Smooth muscle cell (in vitro differentiated cells): ENCODE measurements at regions not wholly inside any gene's neighbourhood (a gene's known extent, or its start where the extent isn't known, plus 50 kb on each side); places are given as distances from the start of the nearest gene placed in this dataset.

Experiments used
- DNase-seq: peaks from one replicate; lab custom pipeline; 2025; ENCODE audit not compliant: unreplicated experiment; lab: John Stamatoyannopoulos, UW
- H2AFZ ChIP-seq: fragments of 200-600 bp; sonication (generic); 2 replicates; pipeline ENCODE4 v1.6.0; 2016; ENCODE audit warnings: antibody characterized with exemption, low read depth, mild to moderate bottlenecking
- H3F3A ChIP-seq: fragments of 200-600 bp; sonication (generic); 2 replicates; pipeline ENCODE4 v1.6.0; 2017; ENCODE audit warnings: antibody characterized with exemption, low read depth
- H3K27ac ChIP-seq: fragments of 200-600 bp; sonication (generic); 2 replicates; pipeline ENCODE4 v1.5.1; 2016; ENCODE audit warnings: low read depth, mild to moderate bottlenecking
- H3K27me3 ChIP-seq: fragments of 200-600 bp; sonication (generic); 2 replicates; pipeline ENCODE4 v1.6.1; 2016; ENCODE audit warnings: low read depth, mild to moderate bottlenecking
- H3K36me3 ChIP-seq: fragments of 200-600 bp; sonication (generic); 2 replicates; pipeline ENCODE4 v1.5.1; 2016; ENCODE audit warnings: low read depth
- H3K4me1 ChIP-seq: fragments of 200-600 bp; sonication (generic); 2 replicates; pipeline ENCODE4 v1.5.1; 2016; ENCODE audit warnings: low read depth
- H3K4me2 ChIP-seq: fragments of 200-600 bp; sonication (generic); 2 replicates; pipeline ENCODE4 v1.6.0; 2016; ENCODE audit warnings: mild to moderate bottlenecking
- H3K4me3 ChIP-seq: fragments of 200-600 bp; sonication (generic); 2 replicates; pipeline ENCODE4 v1.5.1; 2016; ENCODE audit warnings: mild to moderate bottlenecking
- H3K79me2 ChIP-seq: fragments of 200-600 bp; sonication (generic); 2 replicates; pipeline ENCODE4 v1.6.0; 2016; ENCODE audit warnings: low read depth, mild to moderate bottlenecking
- H3K9ac ChIP-seq: fragments of 200-600 bp; sonication (generic); 2 replicates; pipeline ENCODE4 v1.6.0; 2016; ENCODE audit warnings: low read depth
- H3K9me3 ChIP-seq: fragments of 200-600 bp; sonication (generic); replicated peaks from 2 replicates; pipeline ENCODE4 v1.5.1; 2016; ENCODE audit warnings: low read depth
- H4K20me1 ChIP-seq: fragments of 200-600 bp; sonication (generic); 2 replicates; pipeline ENCODE4 v1.6.0; 2016; ENCODE audit warnings: low read depth
- CTCF ChIP-seq: fragments of 200-600 bp; sonication (generic); IDR thresholded peaks from 2 replicates; pipeline ENCODE4 v1.5.1; 2017; ENCODE audit warnings: borderline replicate concordance, mild to moderate bottlenecking, antibody characterized with exemption; ENCODE audit not compliant: insufficient read depth, poor library complexity, severe bottlenecking
- WGBS: methylation state at CpG from one replicate; pipeline ENCODE4 v1.1.7; 2016; ENCODE audit warnings: low lambda C conversion rate; 5-methylcytosine and 5-hydroxymethylcytosine counted together

DNA sequence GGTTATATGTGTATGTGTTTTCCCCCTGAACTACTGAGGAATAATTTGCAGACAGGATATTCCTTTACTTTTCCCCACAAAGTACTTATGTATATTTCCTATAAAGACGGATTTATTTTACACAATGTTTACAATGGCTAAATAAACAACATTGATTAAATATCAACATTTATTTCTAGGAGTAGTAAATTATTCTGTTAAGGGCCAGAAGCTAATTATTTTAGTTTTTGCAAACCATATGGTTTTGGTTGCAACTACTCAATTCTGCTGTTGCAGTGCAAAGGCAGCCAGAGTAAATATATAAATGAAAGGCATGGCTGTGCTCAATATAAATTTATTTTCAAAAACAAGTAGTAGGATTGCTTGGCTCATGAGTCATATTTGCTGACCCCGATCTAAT lies 907.1 kb upstream of the MBL2 start:
- DNase-seq, result no peak
- no peaks in the 10 kb centered on the region for H3F3A ChIP-seq
- no peaks in the 10 kb centered on the region for H3K4me1 ChIP-seq
- H3K27ac ChIP-seq, result no peak overlapping the region
- H3K4me3 ChIP-seq, result no peak overlapping the region
- H3K9me3 ChIP-seq, result no peaks in the 10 kb centered on the region
- no peak overlapping the region for H2AFZ ChIP-seq
- no peaks in the 10 kb centered on the region for H3K36me3 ChIP-seq
- H3K27me3 ChIP-seq, result no peaks in the 10 kb centered on the region
- H3K4me2 ChIP-seq, result no peak overlapping the region
- H3K79me2 ChIP-seq, result no peaks in the 10 kb centered on the region
- WGBS, result 79% methylated on average over 2 of the region's 2 CpGs
- no peak for TF ChIP-seq CTCF
- no peak overlapping the region for H3K9ac ChIP-seq
- H4K20me1 ChIP-seq, result no peaks in the 10 kb centered on the region

GRCh38 chr10:53675177-53675576 lies 902.6 kb upstream of the MBL2 start:
- Histone ChIP-seq H3K27me3 (no peaks in the 10 kb centered on the region), H3K9ac (no peak overlapping the region), H3K36me3 (no peaks in the 10 kb centered on the region), H2AFZ (no peak overlapping the region), H3K4me3 (no peak overlapping the region), H3K27ac (no peak overlapping the region), H3F3A (no peaks in the 10 kb centered on the region), H3K4me2 (no peak overlapping the region), H3K4me1 (no peaks in the 10 kb centered on the region), H3K79me2 (no peaks in the 10 kb centered on the region), H4K20me1 (no peaks in the 10 kb centered on the region), H3K9me3 (no peaks in the 10 kb centered on the region)
- no peak for DNase-seq
- no peak for TF ChIP-seq CTCF
- 56% methylated on average over 1 of the region's 1 CpG for WGBS

GRCh38 chr10:53667063-53667462 lies 894.5 kb upstream of the MBL2 start:
- no peak for DNase-seq
- H3K4me2 ChIP-seq, result no peak overlapping the region

More at GRCh38 chr10:53667063-53667462, 894.5 kb upstream of the MBL2 start:
- Histone ChIP-seq H3K79me2 (no peaks in the 10 kb centered on the region), H3K27ac (no peak overlapping the region), H4K20me1 (no peaks in the 10 kb centered on the region), H3F3A (no peaks in the 10 kb centered on the region), H2AFZ (no peak overlapping the region), H3K27me3 (no peaks in the 10 kb centered on the region), H3K4me3 (no peak overlapping the region), H3K9ac (no peak overlapping the region), H3K9me3 (no peaks in the 10 kb centered on the region), H3K36me3 (no peaks in the 10 kb centered on the region), H3K4me1 (no peaks in the 10 kb centered on the region)
- TF ChIP-seq CTCF, result no peak
- WGBS, result 89% methylated on average over 2 of the region's 2 CpGs
